GM12873 (cell line): ENCODE measurements at regions not wholly inside any gene's neighbourhood (a gene's known extent, or its start where the extent isn't known, plus 50 kb on each side); places are given as distances from the start of the nearest gene placed in this dataset.

ENCODE experiments used
- TF ChIP-seq, protein P1 (sequence below): IDR thresholded peaks from 2 replicates; pipeline ENCODE4 v1.5.1; 2012; ENCODE audit warnings: low read depth, mild to moderate bottlenecking, moderate library complexity, low read length, control low read depth; ENCODE audit not compliant: insufficient read depth; ENCODE audit errors: missing control alignments

DNA sequence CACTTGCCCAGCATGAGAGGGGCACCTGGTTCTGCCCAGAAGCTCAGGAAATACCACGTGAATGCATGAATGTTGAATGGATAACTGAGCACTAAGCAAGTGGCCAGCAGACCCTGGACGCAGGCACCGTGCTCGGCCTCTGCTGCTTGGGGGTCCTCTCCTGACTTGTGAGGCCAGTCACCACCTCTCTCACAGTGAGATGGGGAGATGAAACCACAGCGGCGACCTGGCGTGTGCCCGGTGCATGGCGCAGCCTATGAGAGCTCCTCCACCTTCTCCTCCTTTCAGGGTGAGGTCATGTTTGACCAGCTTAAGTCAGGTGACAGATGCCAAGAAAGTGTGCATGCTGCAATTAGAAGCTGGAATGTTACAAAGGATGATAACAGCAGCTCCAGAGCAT, 75.5 kb downstream of the HMX1 start:
- TF ChIP-seq, protein P1, sequence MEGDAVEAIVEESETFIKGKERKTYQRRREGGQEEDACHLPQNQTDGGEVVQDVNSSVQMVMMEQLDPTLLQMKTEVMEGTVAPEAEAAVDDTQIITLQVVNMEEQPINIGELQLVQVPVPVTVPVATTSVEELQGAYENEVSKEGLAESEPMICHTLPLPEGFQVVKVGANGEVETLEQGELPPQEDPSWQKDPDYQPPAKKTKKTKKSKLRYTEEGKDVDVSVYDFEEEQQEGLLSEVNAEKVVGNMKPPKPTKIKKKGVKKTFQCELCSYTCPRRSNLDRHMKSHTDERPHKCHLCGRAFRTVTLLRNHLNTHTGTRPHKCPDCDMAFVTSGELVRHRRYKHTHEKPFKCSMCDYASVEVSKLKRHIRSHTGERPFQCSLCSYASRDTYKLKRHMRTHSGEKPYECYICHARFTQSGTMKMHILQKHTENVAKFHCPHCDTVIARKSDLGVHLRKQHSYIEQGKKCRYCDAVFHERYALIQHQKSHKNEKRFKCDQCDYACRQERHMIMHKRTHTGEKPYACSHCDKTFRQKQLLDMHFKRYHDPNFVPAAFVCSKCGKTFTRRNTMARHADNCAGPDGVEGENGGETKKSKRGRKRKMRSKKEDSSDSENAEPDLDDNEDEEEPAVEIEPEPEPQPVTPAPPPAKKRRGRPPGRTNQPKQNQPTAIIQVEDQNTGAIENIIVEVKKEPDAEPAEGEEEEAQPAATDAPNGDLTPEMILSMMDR: no peak

DNA sequence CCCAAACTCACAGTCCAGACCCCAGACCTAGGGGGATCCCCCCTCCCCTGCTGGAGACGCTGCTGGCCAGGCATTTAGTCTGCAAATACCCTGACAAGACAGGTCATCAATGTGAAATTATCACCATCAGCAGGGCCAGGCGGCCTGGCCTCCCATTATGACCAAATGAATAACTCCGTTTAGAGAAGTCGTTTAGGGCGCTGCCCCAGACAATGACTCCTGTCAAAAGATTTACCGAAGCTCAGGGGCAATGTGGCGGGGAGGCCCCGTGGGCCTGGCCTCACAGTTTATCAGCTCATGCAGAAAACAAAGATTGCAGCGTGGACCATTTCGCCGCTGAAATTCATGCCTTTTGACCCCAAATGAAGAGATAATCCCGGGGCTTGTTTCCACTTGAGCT, 76.5 kb downstream of the HMX1 start:
- TF ChIP-seq, protein P1: no peak

DNA sequence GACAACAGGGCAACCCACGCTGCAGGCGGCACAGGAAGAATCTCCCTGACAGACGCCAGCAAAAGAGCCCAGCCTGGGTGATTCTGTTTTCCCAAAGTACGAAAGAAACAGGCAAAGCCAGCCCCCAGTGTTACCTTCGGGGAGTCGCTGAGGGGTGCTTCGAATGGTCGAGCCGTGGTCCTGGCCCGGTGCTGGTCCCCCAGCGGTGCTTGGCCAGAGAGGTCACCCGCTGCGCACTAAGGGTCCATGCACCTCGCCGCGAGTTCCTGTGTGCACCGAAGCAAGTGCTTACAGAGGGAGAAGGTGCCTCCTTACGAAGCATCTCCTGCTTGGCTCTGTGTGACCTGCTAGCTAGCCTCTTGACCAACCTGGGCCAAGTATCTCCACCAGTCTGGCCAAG, 77.1 kb downstream of the HMX1 start:
- TF ChIP-seq, protein P1: no peak

DNA sequence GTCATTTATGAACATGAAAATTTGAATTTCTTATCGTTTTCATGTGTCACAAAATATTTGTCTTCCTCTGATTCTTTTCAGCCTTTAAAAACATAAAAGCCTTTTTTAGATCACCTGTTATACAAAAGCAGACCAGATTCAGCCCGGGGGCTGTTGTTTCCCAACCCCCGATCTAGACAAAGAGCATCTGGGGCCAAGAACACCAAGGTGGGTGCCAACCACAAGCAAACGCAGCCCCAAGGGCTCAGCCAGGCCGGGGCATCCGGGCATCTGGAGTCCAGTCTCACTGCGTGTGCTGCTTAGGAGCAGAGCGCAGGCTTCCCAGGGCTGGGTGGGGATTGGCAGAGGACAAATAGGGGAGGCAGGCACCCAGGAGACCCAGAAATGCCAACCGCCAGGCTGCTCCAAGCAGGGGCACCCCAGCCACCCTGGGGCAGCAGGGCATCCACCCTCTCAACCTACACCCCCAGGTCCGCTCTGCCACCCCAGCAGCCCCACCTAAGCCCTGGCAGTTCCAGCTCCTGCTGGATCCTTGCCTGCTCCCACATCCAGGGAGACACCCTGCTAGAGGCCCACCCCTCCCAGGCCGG, 78.0 kb downstream of the HMX1 start:
- TF ChIP-seq, protein P1: no peak

DNA sequence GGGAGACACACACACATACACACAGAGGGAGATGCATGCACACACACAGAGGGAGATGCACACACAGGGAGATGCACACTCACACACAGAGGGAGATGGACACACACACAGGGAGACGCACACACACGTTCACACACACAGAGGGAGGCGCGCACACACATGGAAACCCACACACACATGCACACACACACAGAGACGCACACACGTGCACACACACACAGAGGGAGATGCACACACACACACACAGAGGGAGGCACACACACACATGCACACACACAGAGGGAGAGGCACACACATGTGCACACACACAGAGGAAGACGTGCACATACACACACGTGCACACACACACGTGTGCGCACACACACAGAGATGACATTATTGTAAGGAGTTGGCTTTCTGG, 79.1 kb downstream of the HMX1 start:
- TF ChIP-seq, protein P1: no peak

DNA sequence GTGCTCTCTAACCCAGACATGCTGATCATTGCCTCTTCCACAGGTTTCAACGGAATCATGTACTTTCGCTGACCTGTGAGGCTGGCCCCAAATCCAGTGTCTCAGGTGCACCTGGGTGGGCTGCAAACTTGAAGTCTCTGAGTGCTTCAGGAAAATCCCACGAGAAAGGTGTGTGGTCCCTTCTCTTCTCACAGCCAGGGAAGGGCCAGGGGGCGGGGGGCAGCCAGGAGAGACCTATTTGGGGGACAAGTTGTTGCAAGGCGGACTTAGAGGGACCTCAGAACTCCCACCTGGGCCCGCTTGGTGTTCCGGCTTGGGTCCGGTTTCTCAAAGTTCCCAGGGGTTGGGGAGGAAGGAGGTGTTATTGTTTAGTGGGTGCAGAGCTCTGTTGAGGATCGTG, 80.0 kb downstream of the HMX1 start:
- TF ChIP-seq, protein P1: no peak

DNA sequence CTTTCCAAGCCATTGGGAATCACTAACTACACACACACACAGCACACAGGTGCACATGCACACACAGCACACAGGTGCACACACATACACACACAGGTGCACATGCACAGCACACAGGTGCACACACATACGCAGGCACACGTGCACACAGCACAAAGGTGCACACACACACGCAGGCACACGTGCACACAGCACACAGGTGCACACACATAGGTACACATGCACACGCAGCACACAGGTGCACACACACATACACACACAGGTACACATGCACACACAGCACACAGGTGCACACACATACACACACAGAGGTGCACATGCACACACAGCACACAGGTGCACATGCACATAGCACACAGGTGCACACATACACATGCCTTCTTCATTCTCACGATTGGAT, 80.9 kb downstream of the HMX1 start:
- TF ChIP-seq, protein P1: no peak
